HG03066 (cell line): ENCODE measurements at regions not wholly inside any gene's neighbourhood (a gene's known extent, or its start where the extent isn't known, plus 50 kb on each side); places are given as distances from the start of the nearest gene placed in this dataset.

Experiments
- ATAC-seq: cut with Tn5 transposase; IDR thresholded peaks from one replicate; pipeline ENCODE4 v1.9.1; 2021; ENCODE audit warnings: low read depth; ENCODE audit not compliant: unreplicated experiment

- ATAC-seq = peak; percentile 62
These were observed 116.6 kb upstream of the HIVEP3 start for GRCh38 chr1:42035205-42035829.

DNA sequence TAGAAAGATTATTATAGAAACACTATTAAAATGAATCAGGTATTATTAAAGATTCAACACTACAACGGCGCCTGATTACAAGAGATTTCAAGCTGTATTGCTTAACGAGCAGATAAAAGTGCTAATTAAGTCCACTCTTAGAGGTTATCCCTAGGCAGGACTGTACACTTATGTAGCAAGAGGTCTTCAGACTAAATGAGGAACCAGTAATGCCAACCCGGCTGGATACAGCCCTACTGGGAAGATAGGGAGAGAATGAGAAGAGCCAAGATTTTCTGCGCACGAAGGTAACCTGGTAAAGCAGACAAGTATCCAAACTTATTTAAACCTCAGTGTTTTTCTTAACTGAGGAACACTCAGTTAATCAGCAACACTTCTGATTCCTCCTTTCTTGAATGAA is 115.7 kb upstream of the HIVEP3 start:
- ATAC-seq = no peak

GRCh38 chr1:42033629-42034028 is 114.9 kb upstream of the HIVEP3 start:
- ATAC-seq = no peak

DNA sequence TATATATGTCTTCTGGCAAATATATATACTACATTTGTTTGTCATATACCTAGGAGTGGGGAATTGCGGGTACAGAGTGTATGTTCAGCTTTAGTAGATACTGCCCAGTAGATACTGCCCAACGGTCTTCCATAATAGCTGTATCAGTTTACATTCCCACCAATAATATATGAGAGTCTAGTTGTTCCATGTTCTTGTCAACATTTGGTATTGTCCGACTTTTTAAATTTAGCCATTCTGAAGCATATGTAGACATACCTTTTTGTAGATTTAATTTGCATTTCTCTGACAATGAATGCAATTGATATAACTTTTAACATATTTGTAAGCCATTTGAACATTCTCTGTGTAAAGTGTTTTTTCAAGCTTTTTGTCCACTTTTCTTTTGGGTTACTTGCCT is 99.0 kb upstream of the HIVEP3 start:
- ATAC-seq = no peak

- no peak for ATAC-seq
These were observed 98.5 kb upstream of the HIVEP3 start for GRCh38 chr1:42017259-42017658.

DNA sequence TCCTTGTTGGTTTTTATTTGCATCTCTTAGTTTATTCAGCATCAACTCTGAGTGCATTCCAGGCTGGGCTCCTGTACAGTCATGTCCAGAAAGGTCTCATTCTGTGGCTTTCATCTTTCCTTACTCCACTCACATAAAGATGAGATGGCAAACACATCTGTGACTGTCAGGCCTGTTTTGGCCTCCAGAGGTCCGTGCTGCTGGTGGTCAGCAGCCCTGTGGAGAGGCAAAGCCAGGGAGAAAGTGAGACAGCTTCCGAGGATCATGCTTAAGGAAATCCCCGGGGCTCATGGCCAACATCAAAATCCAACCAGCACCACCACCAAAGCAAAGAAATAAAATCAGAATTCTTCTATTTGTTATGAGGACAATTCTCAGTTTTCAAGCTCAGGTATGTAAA is 96.1 kb upstream of the HIVEP3 start:
- ATAC-seq = no peak

- no peak for ATAC-seq
These were observed 95.3 kb upstream of the HIVEP3 start for GRCh38 chr1:42013881-42014470.

DNA sequence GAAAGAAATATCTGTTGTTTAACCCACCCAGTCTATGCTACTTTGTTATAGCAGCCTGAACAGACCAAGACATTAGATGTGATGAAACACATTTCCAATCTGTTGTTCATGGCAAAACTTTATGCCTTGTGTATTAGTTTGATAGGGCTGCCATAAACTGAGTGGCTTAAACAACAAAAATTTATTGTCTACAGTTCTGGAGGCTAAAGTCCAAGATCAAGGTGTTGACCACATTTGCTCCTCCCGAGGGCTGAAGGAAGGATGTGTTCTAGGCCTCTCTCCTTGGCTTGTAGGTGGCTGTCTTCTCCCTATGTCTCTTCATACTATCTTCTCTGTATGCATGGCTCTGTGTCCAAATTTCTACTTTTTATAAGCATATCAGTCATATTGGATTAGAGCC is 94.1 kb upstream of the HIVEP3 start:
- ATAC-seq = no peak

DNA sequence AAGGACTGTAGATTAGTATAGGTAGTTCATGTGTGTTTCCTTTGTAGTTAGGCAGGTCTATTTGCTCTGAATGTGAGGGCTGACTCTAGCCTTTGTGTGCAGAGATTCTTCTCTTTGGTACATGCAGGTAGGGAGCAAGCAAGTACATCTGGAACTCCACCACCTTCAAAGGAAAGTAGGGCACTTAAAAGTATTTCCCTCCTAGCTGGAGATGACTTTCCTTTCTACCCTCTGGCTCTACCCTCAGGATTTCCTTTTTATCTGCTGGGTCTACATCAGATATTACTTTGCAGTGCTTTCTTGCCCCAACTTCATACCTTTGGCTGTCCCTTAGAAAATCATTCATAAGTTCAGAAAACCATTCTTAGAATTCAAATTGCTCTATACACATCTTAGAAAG is 91.7 kb upstream of the HIVEP3 start:
- no peak for ATAC-seq

- ATAC-seq = no peak
These were observed 89.5 kb upstream of the HIVEP3 start for GRCh38 chr1:42008264-42008663.

- ATAC-seq = no peak
These were observed 88.1 kb upstream of the HIVEP3 start for GRCh38 chr1:42006836-42007235.

- no peak for ATAC-seq
These were observed 87.4 kb upstream of the HIVEP3 start for GRCh38 chr1:42006093-42006492.

DNA sequence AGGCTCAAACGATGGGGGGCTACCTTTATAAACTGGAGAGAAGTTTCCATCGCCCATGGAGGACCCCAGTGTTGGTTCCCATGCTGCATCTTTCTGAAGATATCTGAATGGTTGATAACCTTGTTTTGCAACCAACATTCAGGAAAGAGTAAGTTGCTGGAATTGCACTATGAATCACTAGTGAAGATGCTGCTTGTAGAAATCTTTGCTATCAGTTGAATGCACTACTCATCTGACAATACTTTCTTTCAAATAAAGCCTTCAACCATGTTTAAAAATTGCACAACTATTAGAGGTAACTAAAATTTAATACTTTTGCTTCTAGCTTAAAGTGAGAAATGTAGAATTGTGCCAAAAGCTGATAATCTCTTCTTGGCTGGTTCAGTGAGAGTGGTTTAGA is 86.8 kb upstream of the HIVEP3 start:
- ATAC-seq = no peak

DNA sequence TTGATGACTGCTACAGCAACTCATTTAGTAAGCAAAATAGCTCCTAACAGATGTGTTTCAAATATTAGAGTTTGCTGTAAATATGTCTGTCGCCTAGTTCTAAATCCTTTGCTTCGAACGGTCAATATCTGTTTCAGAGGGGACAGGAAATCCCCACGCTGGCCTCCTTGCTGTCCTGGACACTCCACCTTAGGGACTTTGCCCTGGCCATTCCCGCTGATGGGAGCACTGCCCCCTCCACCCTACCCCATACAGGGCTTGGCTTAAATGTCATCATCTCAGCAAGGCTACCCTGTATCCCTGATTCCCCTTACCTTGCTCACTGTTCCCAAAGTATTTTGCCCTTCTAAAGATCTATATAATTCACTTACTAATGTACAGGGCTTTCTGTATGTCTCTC is 86.1 kb upstream of the HIVEP3 start:
- ATAC-seq = no peak

- ATAC-seq = no peak
These were observed 85.6 kb upstream of the HIVEP3 start for GRCh38 chr1:42004322-42004721.

GRCh38 chr1:42003433-42003832 is 84.7 kb upstream of the HIVEP3 start:
- no peak for ATAC-seq

- no peak for ATAC-seq
These were observed 83.5 kb upstream of the HIVEP3 start for GRCh38 chr1:42002220-42002619.

GRCh38 chr1:42000766-42001165 is 82.0 kb upstream of the HIVEP3 start:
- ATAC-seq = no peak

- no peak for ATAC-seq
These were observed 81.2 kb upstream of the HIVEP3 start for GRCh38 chr1:41999884-42000283.

DNA sequence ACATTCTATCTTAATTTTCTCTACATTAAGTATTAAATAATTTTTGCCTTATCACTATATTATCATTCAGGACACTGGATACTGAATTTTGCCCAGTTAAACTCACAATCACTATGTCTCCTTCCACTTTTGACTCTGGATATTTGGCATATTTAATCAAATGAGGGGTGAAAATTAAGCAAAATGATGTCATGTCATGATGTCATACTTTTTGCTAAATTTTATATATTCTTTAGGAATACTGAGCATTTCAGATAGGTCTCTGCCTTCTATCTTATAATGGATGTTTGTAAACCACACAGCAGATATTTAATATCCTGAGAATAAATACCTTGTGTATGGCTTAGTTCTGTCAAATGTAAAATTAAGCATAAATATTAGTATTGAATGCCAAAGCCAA is 79.5 kb upstream of the HIVEP3 start:
- no peak for ATAC-seq

GRCh38 chr1:41997153-41997552 is 78.4 kb upstream of the HIVEP3 start:
- no peak for ATAC-seq

DNA sequence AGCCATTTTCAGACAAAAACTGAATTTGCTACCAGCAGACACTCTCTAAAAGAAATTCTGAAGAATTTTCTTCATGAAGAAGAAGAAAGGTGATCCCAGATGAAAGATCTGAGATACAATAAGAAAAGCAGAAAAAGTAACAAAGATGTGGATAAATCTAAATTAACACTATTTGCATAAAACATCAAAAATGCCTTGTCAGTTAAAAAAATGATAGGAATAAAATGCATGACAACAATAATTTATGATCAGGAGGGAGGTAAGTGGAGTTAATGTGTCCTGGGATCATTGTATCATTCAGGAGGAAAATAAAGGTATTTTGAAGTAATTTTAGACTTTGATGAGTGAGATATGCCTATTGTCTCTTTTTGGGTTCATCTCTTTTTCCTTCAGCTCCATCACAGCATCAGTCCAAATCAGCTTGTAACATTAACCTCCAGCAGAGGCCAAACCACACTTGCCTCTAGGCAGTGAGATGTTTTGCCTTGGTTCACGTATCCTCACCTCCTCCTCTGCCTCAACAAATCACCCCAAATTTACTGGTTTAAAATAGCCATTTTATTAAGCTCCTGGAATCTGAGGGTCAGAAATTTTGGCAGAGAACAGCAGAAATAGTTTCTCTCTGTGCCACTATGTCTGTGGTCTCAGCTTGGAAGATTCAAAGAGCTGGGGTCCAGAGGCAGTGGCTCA is 76.9 kb upstream of the HIVEP3 start:
- ATAC-seq = no peak
